ENCODE measurements at regions not wholly inside any gene's neighbourhood (a gene's known extent, or its start where the extent isn't known, plus 50 kb on each side); places are given as distances from the start of the nearest gene placed in this dataset.

GRCh38 chr1:113211467-113211866, 138.5 kb downstream of the LRIG2 start:
- DNase-seq, result no peak
- no peak for FAIRE-seq
- Histone ChIP-seq H3K4me3 (ENCODE audit: low read depth in 1 of 3, low read length in 3 of 3) (no peak overlapping the region), H3K4me1 (ENCODE audit: control insufficient read depth in 3 of 3, insufficient read depth in 2 of 3, low read depth in 1 of 3, low read length in 2 of 3) (peaks cover 0 to 21% (median 2%) of the 10 kb centered on the region in 3 donors), H3K27ac (ENCODE audit: low read depth in 1 of 3, low read length in 2 of 3) (no peak overlapping the region), H3K27me3 (ENCODE audit: control insufficient read depth in 3 of 3, insufficient read depth in 3 of 3, low read length in 3 of 3) (no peaks in the 10 kb centered on the region), H3K36me3 (ENCODE audit: control insufficient read depth in 3 of 3, insufficient read depth in 2 of 3, low read depth in 1 of 3, low read length in 3 of 3) (no peaks in the 10 kb centered on the region), H3K9me3 (ENCODE audit: control insufficient read depth in 2 of 2, insufficient read depth in 1 of 2, low read depth in 1 of 2, low read length in 1 of 2) (peaks cover 0 to 20% of the 10 kb centered on the region in 2 donors)
- WGBS, 3 donors, result 66 to 77% (median 74%) methylated on average over 5 of the region's 5 CpGs

- H3K27me3 ChIP-seq (ENCODE audit: control insufficient read depth in 3 of 3, insufficient read depth in 3 of 3, low read length in 3 of 3), result no peaks in the 10 kb centered on the region
- no peak overlapping the region for H3K4me3 ChIP-seq (ENCODE audit: low read depth in 1 of 3, low read length in 3 of 3)
- peaks cover 8 to 43% (median 9%) of the 10 kb centered on the region in 3 donors for H3K4me1 ChIP-seq (ENCODE audit: control insufficient read depth in 3 of 3, insufficient read depth in 2 of 3, low read depth in 1 of 3, low read length in 2 of 3)
- peaks cover 0 to 20% of the 10 kb centered on the region in 2 donors for H3K9me3 ChIP-seq (ENCODE audit: control insufficient read depth in 2 of 2, insufficient read depth in 1 of 2, low read depth in 1 of 2, low read length in 1 of 2)
- WGBS, 3 donors, result 87 to 90% (median 89%) methylated on average over 3 of the region's 3 CpGs
- FAIRE-seq (no peak), DNase-seq (no peak)
- H3K36me3 ChIP-seq (ENCODE audit: control insufficient read depth in 3 of 3, insufficient read depth in 2 of 3, low read depth in 1 of 3, low read length in 3 of 3), result no peaks in the 10 kb centered on the region
- no peak overlapping the region for H3K27ac ChIP-seq (ENCODE audit: low read depth in 1 of 3, low read length in 2 of 3)
Observed at GRCh38 chr1:113215015-113215414, 142.0 kb downstream of the LRIG2 start.

- Histone ChIP-seq H3K9me3 (ENCODE audit: control insufficient read depth in 2 of 2, insufficient read depth in 1 of 2, low read depth in 1 of 2, low read length in 1 of 2) (peaks cover 0 to 20% of the 10 kb centered on the region in 2 donors), H3K4me1 (ENCODE audit: control insufficient read depth in 3 of 3, insufficient read depth in 2 of 3, low read depth in 1 of 3, low read length in 2 of 3) (peaks cover 8 to 36% (median 9%) of the 10 kb centered on the region in 3 donors), H3K27me3 (ENCODE audit: control insufficient read depth in 3 of 3, insufficient read depth in 3 of 3, low read length in 3 of 3) (no peaks in the 10 kb centered on the region), H3K27ac (ENCODE audit: low read depth in 1 of 3, low read length in 2 of 3) (peak overlapping the region in 1 of 3 donors; percentile 84), H3K36me3 (ENCODE audit: control insufficient read depth in 3 of 3, insufficient read depth in 2 of 3, low read depth in 1 of 3, low read length in 3 of 3) (no peaks in the 10 kb centered on the region), H3K4me3 (ENCODE audit: low read depth in 1 of 3, low read length in 3 of 3) (no peak overlapping the region)
- DNase-seq, result no peak
- no peak for FAIRE-seq
- WGBS, 3 donors, result 34 to 74% (median 46%) methylated on average over 3 of the region's 3 CpGs
Observed at GRCh38 chr1:113216664-113217063, 143.7 kb downstream of the LRIG2 start.

GRCh38 chr1:113217447-113218208, 144.6 kb downstream of the LRIG2 start:
- peak overlapping the region; percentile 62 to 84 (median 68) for H3K27ac ChIP-seq (ENCODE audit: low read depth in 1 of 3, low read length in 2 of 3)
- 13 to 43% (median 33%) methylated on average over 7 of the region's 7 CpGs for WGBS, 3 donors

DNA sequence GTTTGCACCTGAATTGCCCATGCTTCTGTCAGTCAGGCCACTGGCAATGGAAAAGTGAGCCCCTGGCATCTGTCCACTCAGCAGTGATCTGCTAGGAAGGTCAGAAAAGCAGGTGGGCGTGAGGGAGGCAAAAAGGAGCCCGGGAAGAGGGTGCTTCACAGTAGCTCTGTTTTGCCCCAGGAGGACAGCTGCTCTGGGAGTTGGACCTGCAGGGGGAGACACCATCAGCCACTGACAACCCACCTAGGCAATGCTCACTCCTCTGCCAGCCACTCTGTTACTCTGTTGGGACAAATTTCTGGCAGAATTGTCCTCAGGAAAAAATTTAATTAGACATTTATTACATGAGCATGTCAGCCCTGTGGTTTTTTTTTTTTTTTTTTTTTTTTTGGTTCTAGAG, 146.4 kb downstream of the LRIG2 start:
- no peak overlapping the region for H3K4me3 ChIP-seq (ENCODE audit: low read depth in 1 of 3, low read length in 3 of 3)
- peaks cover 0 to 11% of the 10 kb centered on the region in 2 donors for H3K9me3 ChIP-seq (ENCODE audit: control insufficient read depth in 2 of 2, insufficient read depth in 1 of 2, low read depth in 1 of 2, low read length in 1 of 2)
- H3K27me3 ChIP-seq (ENCODE audit: control insufficient read depth in 3 of 3, insufficient read depth in 3 of 3, low read length in 3 of 3), result no peaks in the 10 kb centered on the region
- 47 to 65% (median 58%) methylated on average over 2 of the region's 2 CpGs for WGBS, 3 donors
- H3K36me3 ChIP-seq (ENCODE audit: control insufficient read depth in 3 of 3, insufficient read depth in 2 of 3, low read depth in 1 of 3, low read length in 3 of 3), result no peaks in the 10 kb centered on the region
- FAIRE-seq (no peak), DNase-seq (no peak)
- no peak overlapping the region for H3K27ac ChIP-seq (ENCODE audit: low read depth in 1 of 3, low read length in 2 of 3)
- H3K4me1 ChIP-seq (ENCODE audit: control insufficient read depth in 3 of 3, insufficient read depth in 2 of 3, low read depth in 1 of 3, low read length in 2 of 3), result peaks cover 8 to 41% (median 9%) of the 10 kb centered on the region in 3 donors

More at GRCh38 chr1:113217447-113218208, 144.6 kb downstream of the LRIG2 start:
- no peak for FAIRE-seq
- Histone ChIP-seq H3K4me3 (ENCODE audit: low read depth in 1 of 3, low read length in 3 of 3) (no peak overlapping the region), H3K27me3 (ENCODE audit: control insufficient read depth in 3 of 3, insufficient read depth in 3 of 3, low read length in 3 of 3) (no peaks in the 10 kb centered on the region), H3K36me3 (ENCODE audit: control insufficient read depth in 3 of 3, insufficient read depth in 2 of 3, low read depth in 1 of 3, low read length in 3 of 3) (no peaks in the 10 kb centered on the region), H3K9me3 (ENCODE audit: control insufficient read depth in 2 of 2, insufficient read depth in 1 of 2, low read depth in 1 of 2, low read length in 1 of 2) (peaks cover 0 to 20% of the 10 kb centered on the region in 2 donors), H3K4me1 (ENCODE audit: control insufficient read depth in 3 of 3, insufficient read depth in 2 of 3, low read depth in 1 of 3, low read length in 2 of 3) (peaks cover 8 to 36% (median 9%) of the 10 kb centered on the region in 3 donors)
- peak; percentile 87 to 93 for DNase-seq

DNA sequence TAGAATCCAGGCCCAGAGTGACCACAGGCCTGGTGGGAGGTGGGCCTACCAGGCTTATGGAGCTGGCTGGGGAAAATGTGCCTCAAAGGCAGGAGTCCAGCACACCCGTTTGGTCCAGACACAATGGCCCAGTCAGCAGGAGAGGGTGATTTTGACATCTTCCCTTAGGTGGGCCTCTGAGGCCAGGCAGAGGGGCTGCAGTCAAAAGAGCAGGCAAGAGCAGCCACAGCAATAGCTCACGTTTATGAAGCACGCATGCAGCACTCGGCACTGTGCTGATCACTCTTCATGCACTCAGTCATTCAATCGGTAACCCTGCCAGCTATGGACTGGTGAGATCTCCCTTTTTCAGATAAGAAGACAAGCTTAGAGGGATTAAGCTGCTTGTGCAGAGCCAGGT, 146.8 kb downstream of the LRIG2 start:
- Histone ChIP-seq H3K27ac (ENCODE audit: low read depth in 1 of 3, low read length in 2 of 3) (no peak overlapping the region), H3K9me3 (ENCODE audit: control insufficient read depth in 2 of 2, insufficient read depth in 1 of 2, low read depth in 1 of 2, low read length in 1 of 2) (peaks cover 0 to 7% of the 10 kb centered on the region in 2 donors), H3K4me3 (ENCODE audit: low read depth in 1 of 3, low read length in 3 of 3) (no peak overlapping the region), H3K27me3 (ENCODE audit: control insufficient read depth in 3 of 3, insufficient read depth in 3 of 3, low read length in 3 of 3) (no peaks in the 10 kb centered on the region), H3K4me1 (ENCODE audit: control insufficient read depth in 3 of 3, insufficient read depth in 2 of 3, low read depth in 1 of 3, low read length in 2 of 3) (peaks cover 8 to 41% (median 9%) of the 10 kb centered on the region in 3 donors), H3K36me3 (ENCODE audit: control insufficient read depth in 3 of 3, insufficient read depth in 2 of 3, low read depth in 1 of 3, low read length in 3 of 3) (no peaks in the 10 kb centered on the region)
- DNase-seq, result no peak
- FAIRE-seq, result no peak
- WGBS, 3 donors, result 81 to 89% (median 83%) methylated on average over 5 of the region's 5 CpGs

- Histone ChIP-seq H3K27me3 (ENCODE audit: control insufficient read depth in 3 of 3, insufficient read depth in 3 of 3, low read length in 3 of 3) (no peaks in the 10 kb centered on the region), H3K9me3 (ENCODE audit: control insufficient read depth in 2 of 2, insufficient read depth in 1 of 2, low read depth in 1 of 2, low read length in 1 of 2) (no peaks in the 10 kb centered on the region), H3K36me3 (ENCODE audit: control insufficient read depth in 3 of 3, insufficient read depth in 2 of 3, low read depth in 1 of 3, low read length in 3 of 3) (no peaks in the 10 kb centered on the region), H3K27ac (ENCODE audit: low read depth in 1 of 3, low read length in 2 of 3) (peak overlapping the region in 1 of 3 donors; percentile 12), H3K4me3 (ENCODE audit: low read depth in 1 of 3, low read length in 3 of 3) (no peak overlapping the region), H3K4me1 (ENCODE audit: control insufficient read depth in 3 of 3, insufficient read depth in 2 of 3, low read depth in 1 of 3, low read length in 2 of 3) (peaks cover 2 to 25% (median 3%) of the 10 kb centered on the region in 3 donors)
- DNase-seq (no peak), FAIRE-seq (no peak)
- WGBS, 3 donors, result 71 to 91% (median 79%) methylated on average over 2 of the region's 2 CpGs
Observed at GRCh38 chr1:113223040-113223439, 150.0 kb downstream of the LRIG2 start.

DNA sequence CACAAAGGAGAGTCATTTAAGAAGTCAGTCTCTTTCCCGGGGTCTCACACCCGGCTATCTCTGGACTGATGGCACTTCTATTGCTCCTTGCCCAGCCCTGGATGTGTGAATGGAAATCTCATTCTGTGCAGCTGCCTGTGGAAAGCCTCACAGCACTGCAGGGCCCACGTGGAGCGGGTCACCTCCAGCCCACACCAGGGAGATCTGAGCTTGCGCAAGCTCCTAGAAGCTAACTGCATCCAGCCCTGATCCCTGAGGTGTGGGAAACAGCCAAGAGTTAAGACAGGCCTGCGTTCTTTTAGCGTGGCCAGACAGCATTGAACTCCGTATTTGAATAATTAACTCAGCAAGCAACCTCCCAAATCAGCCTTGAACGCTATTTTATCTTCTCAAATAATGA, 150.5 kb downstream of the LRIG2 start:
- 68 to 77% (median 71%) methylated on average over 9 of the region's 9 CpGs for WGBS, 3 donors
- Histone ChIP-seq H3K9me3 (ENCODE audit: control insufficient read depth in 2 of 2, insufficient read depth in 1 of 2, low read depth in 1 of 2, low read length in 1 of 2) (no peaks in the 10 kb centered on the region), H3K36me3 (ENCODE audit: control insufficient read depth in 3 of 3, insufficient read depth in 2 of 3, low read depth in 1 of 3, low read length in 3 of 3) (no peaks in the 10 kb centered on the region), H3K27ac (ENCODE audit: low read depth in 1 of 3, low read length in 2 of 3) (no peak overlapping the region), H3K27me3 (ENCODE audit: control insufficient read depth in 3 of 3, insufficient read depth in 3 of 3, low read length in 3 of 3) (no peaks in the 10 kb centered on the region), H3K4me1 (ENCODE audit: control insufficient read depth in 3 of 3, insufficient read depth in 2 of 3, low read depth in 1 of 3, low read length in 2 of 3) (peaks cover 0 to 20% (median 2%) of the 10 kb centered on the region in 3 donors), H3K4me3 (ENCODE audit: low read depth in 1 of 3, low read length in 3 of 3) (no peak overlapping the region)
- DNase-seq, result peak in 1 of 2 donors; percentile 58
- no peak for FAIRE-seq
